HuH-7 (cell line): ENCODE measurements at regions not wholly inside any gene's neighbourhood (a gene's known extent, or its start where the extent isn't known, plus 50 kb on each side); places are given as distances from the start of the nearest gene placed in this dataset.
"Not testable (repeated sequence)": the region's sequence is repeated elsewhere in the genome, so short reads cannot be mapped to it uniquely, and the experiment has no call there.

ENCODE experiments used
- DNase-seq: peaks from one replicate; pipeline ENCODE4 v3.0.0; 2011; ENCODE audit warnings: low spot score

DNA sequence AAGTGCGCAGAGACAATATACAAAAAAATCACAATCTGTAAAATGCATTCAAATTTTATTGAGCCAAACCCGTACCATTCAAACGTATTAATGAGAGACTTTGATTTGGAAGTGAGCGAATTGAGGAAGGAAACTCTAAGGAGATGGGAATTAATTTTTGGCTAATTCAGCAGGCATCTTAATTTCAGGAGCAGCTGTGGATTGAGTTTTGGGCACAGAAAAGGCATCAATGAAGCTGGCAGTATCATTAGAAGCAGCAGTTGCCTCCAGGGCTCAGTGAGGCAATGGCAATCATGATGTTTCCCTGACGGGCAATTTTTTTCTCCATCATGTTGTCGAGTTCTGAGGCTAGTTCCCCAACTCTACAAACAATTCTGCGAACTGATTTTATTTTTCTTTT lies 2041.6 kb downstream of the NCAM2 start:
- DNase-seq, result no peak

DNA sequence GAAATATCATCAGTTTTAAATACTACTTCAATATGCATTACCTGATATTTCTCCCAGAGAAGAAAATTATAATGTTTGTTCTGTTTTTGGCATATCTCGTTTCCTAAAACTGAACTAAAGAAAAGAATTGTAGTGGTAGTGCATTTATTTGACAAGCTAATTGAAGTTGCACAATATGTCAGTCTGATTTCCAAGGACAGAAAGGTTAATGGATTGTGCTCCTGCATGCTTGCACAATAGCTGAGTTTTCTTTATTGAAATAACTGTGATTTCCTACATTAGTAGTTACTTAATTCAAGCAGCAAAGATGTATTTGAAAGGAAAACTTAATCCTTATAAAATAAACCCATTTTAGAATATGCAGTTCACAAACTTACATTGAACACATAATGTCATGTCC lies 2047.7 kb downstream of the NCAM2 start:
- DNase-seq, result no peak

DNA sequence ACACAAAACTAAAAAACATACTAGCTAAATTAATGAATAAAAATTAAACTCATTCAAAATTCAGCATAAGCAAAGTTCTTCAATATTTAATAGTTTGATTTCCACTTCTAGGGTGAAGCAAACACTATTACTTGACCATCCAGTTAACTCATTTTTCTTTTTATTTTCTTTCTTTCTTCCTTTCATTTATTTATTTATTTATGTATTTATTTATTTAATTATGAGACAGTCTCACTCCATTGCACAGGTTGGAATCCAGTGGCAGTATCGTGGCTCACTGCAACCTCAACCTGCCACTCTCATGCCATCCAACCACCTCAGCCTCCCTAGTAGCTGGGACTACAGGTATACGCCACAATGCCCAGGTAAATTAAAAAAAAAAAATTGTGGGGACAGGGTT lies 2069.5 kb downstream of the NCAM2 start:
- no peak for DNase-seq

DNA sequence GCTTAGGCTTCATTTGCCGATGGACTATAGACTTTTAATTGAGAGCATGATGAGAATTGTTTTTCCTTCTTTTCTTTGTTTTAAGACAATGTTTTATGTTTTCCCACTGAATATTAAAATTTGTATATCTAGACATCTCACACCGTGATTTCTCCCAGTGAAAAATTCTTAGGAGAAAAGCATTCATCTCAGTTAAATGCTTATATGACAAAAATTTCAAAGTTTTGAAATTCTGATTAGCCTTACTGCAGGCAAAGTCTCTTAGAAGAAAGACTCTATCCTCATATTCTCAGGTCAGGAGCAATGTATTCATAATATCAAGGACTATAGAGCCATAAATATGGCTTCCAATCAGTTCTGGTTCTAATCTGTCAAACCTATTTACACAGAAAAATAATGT lies 2085.0 kb downstream of the NCAM2 start:
- no peak for DNase-seq

DNA sequence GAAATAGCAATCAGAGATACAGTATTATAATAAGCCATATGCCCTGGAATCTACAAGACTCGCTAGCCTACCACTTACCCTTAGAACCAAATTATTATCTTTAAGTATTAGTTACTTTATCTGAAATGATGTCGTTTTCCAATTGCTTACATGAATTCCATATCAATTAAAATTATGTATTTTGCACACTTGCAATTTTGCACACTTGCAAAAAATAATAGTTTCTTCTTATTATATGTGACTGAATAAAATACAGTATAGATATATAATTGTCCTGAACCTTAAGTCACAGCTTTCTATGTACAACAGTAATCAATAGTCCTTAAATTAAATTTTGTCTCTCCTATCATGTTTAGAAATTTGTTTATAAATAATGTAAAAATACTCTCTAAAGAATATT lies 2095.1 kb downstream of the NCAM2 start:
- no peak for DNase-seq

DNA sequence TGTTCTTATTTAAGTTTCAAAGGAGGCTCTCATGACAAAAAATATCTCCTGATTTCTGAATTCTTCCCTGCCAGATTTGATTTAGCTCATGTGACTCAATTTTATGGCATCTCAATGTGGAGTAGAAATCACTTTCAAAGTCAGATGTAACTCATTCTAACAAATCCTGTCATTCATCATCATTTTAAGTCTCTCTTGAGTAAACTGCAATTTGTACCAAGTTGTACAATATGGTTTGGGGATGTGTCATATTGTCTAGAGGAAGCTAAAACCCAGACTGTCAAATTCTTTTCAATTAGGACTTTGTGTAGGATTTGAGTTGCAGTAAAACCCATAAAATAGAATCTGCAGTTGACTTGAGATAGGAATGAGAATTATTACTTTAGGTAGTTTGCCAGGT lies 2101.0 kb downstream of the NCAM2 start:
- DNase-seq, result no peak

DNA sequence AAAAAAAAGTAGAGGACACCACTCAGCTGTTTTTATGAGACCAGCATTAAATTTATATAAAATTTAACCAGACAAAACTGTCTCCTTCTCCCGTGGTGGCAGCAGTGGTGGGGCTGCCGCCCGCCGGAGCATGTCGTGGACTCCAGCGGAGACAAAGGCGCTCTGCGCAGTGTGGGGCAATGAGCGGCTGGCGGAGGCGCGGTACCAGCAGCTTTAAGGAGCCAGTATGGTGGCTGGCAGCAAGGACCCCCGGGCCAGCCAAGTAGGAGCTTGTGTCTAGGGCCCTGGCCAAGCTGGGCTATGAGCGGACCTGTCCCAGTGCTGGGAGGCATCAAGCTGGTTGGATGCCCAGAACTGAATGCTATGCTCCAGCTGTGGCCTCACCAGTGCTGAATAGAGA lies 2102.9 kb downstream of the NCAM2 start:
- no peak for DNase-seq

DNA sequence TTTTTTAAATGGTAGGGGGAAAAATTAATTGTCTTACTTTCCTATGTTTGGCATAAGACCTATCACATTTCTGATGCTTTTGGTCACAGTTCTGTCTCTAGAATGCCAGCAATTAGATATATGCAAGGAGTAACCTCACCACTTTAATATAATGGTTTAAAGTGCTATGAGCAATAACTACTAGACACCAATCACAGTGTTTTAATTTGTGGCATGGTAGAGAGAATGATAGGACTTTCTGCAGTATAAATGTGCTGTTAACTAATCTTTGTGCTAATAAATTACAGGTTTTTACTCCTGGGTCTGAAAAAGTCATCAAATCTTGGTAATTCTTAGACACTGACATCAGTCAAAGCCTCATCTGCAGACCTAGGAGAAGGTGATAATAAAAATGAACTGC lies 2110.3 kb downstream of the NCAM2 start:
- DNase-seq, result no peak

DNA sequence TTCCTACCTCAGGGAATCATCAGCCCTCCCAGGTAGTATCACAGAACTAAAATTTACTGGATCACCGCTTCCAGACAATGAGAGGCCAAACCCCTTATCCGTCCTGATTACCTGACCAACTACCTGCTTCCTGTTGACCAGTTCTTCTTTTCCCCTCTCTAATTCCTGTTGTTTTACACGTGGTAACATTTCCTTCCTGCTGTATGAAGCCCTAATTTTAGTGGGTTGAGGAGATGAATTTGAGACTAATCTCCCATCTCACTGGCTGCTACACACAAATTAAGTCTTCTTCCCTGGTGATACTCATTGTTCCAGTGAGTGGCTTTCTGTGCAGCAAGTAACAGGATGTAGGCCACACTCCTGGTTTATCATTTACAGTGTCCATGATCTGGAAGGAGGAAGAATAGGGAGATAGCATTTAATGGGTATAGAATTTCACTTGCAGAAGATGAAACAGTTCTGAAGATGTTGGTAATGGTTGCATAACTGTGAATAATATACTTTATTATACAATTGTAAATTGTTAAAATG lies 2112.9 kb downstream of the NCAM2 start:
- no peak for DNase-seq

DNA sequence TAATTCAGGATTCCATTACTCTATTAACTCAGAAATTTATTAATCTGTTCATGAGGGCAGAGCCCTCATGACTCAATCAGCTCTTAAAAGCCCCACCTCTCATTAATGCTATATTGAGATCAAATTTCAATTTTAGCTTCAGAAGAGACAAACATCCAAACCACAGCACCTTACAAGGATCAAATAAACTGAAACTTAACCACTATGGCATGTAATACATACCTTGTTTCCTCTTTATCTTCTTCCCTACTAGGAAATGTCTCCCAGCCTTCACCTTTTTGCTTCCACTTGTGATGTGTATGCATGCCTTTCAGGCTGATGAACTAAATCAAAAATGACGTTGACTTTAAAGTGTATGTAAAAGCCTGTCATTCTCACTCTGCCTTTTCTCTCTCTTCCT lies 2121.3 kb downstream of the NCAM2 start:
- DNase-seq, result no peak

DNA sequence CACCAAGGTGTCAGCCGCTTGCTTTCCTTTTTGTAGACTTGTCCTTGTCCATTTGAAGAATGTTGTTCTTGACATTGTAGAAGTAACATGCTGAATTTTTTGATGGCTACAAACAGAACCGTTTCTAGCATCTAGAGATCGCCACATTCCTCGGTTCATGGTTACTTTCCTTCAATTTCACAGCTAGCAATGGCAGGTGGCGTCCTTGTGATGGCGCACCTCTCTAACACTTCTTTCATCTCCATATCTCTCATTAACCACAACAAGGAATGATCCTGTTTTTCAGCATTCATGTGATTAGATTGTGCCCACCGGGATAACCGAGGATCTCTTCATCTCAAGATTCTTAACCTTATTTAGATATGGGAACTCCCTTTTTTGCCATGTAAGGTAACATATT lies 2129.8 kb downstream of the NCAM2 start:
- no peak for DNase-seq

DNA sequence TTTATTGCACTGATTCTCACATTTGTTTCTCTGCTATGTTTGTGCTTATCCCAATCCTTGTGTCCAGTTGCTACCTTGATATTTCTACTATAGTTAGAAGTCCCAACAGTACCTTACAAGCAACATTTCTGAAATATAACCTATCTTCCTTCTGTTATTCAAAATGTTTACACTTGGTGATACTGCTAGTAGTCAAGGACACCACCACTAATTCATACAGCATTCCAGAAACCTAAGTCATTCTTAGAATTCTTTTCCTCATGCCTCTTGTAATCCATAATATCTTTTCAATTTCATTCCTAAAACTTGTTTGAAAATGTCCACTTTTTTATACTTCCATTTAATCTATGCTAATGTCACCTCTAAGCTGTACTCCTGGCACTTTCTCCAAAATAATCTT lies 2132.1 kb downstream of the NCAM2 start:
- DNase-seq, result no peak

DNA sequence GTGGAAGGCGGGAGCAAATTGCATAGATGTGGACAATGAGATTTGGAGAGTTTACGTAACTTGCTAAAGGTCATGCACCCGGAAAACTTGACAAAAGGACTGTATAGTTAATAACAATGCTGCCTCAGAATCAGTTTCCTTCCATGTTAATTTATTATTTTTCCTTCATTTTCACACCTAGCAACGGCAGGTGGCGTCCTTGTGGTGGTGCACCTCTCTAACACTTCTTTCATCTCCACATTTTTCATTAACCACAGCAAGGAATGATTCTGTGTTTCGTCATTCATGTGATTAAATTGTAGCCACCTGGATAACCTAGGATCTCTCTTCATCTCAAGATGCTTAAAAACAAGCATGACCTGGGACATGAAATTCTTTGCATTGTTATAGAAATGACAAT lies 2133.0 kb downstream of the NCAM2 start:
- no peak for DNase-seq

DNA sequence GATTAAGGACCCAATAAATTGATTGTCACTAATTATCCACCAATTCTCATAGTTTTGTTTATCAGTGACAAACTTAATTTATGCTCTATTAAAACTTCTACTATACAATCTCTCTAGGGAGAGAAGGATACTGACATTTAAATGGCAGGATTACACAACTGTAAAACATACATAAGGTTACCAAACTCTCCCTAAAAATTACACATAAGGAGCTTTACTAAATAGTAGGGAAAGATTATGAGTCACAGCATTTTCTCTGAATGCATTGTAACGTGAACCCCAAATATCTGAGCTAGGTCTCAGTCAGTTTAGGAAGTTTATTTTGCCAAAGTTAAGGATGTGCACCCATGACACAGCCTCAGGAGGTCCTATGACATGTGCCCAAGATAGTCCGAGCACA lies 2140.6 kb downstream of the NCAM2 start:
- no peak for DNase-seq

DNA sequence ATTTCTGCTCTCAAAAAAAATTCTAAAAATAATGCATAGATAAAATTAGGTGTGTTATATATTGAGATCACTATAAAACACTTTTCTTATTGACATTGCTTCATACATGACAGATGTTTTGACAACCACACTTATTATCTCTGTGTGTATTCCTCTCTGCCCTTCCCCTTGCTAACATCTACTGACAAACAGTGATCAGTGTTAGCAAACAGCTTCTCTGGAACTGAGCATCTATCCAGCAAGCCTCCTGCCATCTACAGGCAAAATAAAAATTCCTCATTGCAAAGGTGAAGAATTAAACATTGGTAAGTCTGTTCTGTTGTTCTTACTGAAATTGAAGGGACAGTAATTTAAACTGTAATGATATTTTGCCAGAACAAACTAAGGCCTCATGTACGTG lies 2153.9 kb downstream of the NCAM2 start:
- no peak for DNase-seq

DNA sequence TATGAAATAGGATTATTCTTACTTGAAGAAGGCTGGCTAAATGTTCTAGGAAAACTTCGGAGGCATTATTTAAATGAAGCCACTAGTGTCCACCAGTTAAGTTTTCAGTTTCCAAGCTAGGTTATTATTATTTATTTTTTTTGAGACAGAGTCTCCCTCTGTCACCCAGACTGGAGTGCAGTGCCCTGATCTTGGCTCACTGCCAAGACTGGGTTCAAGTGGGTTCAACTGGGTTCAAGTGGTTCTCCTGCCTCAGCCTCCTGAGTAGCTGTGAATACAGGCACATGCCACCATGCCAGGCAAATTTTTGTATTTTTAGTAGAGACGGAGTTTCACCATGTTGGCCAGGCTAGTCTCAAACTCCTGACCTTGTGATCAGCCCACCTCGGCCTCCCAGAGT lies 2155.6 kb downstream of the NCAM2 start:
- DNase-seq, result not testable (repeated sequence)

DNA sequence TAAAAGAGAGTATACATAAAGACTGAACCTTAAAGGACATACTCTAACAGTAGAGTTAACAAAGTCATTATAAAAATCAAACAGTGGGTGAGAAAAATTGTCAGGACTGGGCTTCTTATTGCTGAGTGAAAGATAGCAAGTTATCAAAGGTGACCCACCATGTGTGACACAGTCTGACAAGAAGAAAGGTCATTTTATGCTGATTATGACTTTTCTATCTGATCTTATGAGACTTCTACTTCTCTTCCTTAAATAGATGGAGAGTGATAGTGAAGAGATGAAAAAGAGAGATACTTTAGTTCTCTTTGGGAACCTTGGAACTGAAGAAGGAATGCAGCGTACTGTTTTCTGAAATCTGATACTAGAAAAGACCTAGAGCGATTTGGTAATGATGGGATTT lies 2157.1 kb downstream of the NCAM2 start:
- no peak for DNase-seq

DNA sequence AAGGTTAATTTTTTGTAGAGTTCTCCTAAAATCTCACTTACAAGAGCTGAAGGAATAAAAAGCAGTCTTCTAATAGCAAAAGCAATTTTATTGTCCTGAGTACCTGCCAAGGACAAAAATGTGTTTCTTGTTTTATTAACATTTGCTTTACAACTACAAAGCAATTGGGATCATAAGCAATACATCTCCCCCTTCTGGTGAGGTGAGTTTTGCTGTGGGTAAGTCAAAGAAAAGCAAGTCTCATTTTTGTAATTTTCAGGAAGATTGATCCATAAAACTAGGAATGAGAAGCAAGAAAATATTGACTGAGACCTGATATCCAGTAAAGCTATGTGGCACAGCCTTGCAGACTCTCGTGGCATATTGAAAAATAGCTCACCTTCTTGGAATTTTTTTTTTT lies 2162.7 kb downstream of the NCAM2 start:
- no peak for DNase-seq

DNA sequence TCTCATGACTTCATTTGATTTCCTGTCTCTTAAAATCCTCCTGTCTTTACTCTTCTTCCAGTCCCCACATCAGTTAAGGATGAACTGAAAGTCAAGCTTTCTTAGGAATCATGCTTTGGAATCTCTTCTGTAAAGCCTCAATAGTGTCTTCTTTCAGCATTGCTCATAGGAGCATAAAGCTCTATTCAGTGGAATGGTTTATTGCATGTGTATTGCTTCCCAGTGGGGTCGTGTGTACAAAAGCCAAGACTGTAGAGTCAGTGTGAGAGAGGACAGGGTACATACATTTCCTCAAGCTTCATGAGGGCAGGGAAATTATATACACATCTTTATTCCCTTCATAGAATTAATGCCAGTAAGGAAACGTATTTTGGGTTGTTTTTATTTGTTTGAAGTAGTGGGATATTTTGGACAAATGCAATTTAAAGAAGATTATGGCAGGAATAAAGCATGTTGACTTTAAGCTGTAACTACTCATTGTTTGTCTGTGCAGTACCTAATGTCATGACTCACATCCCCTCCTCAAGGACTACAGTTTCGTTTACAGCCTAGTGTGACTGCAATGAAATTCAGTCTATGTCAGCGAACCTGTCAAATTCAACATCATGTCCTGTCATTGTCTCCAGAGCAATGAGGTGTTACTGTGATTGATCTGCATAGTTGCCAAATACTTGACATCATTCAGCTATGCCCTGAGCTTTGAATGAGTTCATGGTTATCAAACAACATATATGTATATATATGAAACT lies 2164.2 kb downstream of the NCAM2 start:
- DNase-seq, result no peak
